ENCODE measurements at regions not wholly inside any gene's neighbourhood (a gene's known extent, or its start where the extent isn't known, plus 50 kb on each side); places are given as distances from the start of the nearest gene placed in this dataset.
"Not testable (repeated sequence)": the region's sequence is repeated elsewhere in the genome, so short reads cannot be mapped to it uniquely, and the experiment has no call there.

GRCh38 chr10:125591886-125592285, 91.1 kb downstream of the TEX36 start:
- Histone ChIP-seq H3K4me3 (ENCODE audit: low read depth, low read length) (no peak overlapping the region), H3K27me3 (ENCODE audit: control insufficient read depth, insufficient read depth, low read length) (no peaks in the 10 kb centered on the region), H3K36me3 (ENCODE audit: control insufficient read depth, insufficient read depth, low read length) (no peaks in the 10 kb centered on the region)
- TF ChIP-seq CTCF (IDR thresholded peaks at IDR 0.05; ENCODE audit: insufficient read depth, low read length, severe bottlenecking), result no peak
- DNase-seq (ENCODE audit: low read depth), result no peak
- FAIRE-seq, result no peak

- DNase-seq (ENCODE audit: low read depth); H3K27me3 ChIP-seq (ENCODE audit: control insufficient read depth, insufficient read depth, low read length); FAIRE-seq; H3K36me3 ChIP-seq (ENCODE audit: control insufficient read depth, insufficient read depth, low read length); H3K4me3 ChIP-seq (ENCODE audit: low read depth, low read length): not testable (repeated sequence)
These were observed 94.2 kb downstream of the TEX36 start for GRCh38 chr10:125588738-125589137.

- H3K4me3 ChIP-seq (ENCODE audit: low read depth, low read length), result no peak overlapping the region
- FAIRE-seq (no peak), DNase-seq (ENCODE audit: low read depth) (peak; percentile 83)
- peaks cover 2% of the 10 kb centered on the region for H3K27me3 ChIP-seq (ENCODE audit: control insufficient read depth, insufficient read depth, low read length)
- H3K36me3 ChIP-seq (ENCODE audit: control insufficient read depth, insufficient read depth, low read length), result no peaks in the 10 kb centered on the region
- no peak for TF ChIP-seq CTCF (IDR thresholded peaks at IDR 0.05; ENCODE audit: insufficient read depth, low read length, severe bottlenecking)
These were observed 98.0 kb downstream of the TEX36 start for GRCh38 chr10:125584954-125585353.

GRCh38 chr10:125578658-125579315, 104.2 kb downstream of the TEX36 start:
- no peak for DNase-seq (ENCODE audit: low read depth)
- TF ChIP-seq CTCF (IDR thresholded peaks at IDR 0.05; ENCODE audit: insufficient read depth, low read length, severe bottlenecking), result no peak
- Histone ChIP-seq H3K36me3 (ENCODE audit: control insufficient read depth, insufficient read depth, low read length) (no peaks in the 10 kb centered on the region), H3K4me3 (ENCODE audit: low read depth, low read length) (no peak overlapping the region), H3K27me3 (ENCODE audit: control insufficient read depth, insufficient read depth, low read length) (peaks cover 2% of the 10 kb centered on the region)
- peak; percentile 58 for FAIRE-seq

- no peak for FAIRE-seq
These were observed 107.1 kb downstream of the TEX36 start for GRCh38 chr10:125575843-125576242.

GRCh38 chr10:125568156-125568555, 114.8 kb downstream of the TEX36 start:
- TF ChIP-seq CTCF (IDR thresholded peaks at IDR 0.05; ENCODE audit: insufficient read depth, low read length, severe bottlenecking), result no peak
- Histone ChIP-seq H3K4me3 (ENCODE audit: low read depth, low read length) (no peak overlapping the region), H3K36me3 (ENCODE audit: control insufficient read depth, insufficient read depth, low read length) (no peaks in the 10 kb centered on the region), H3K27me3 (ENCODE audit: control insufficient read depth, insufficient read depth, low read length) (peaks cover 3% of the 10 kb centered on the region)
- DNase-seq (ENCODE audit: low read depth) (no peak), FAIRE-seq (peak; percentile 62)

More at GRCh38 chr10:125575843-125576242, 107.1 kb downstream of the TEX36 start:
- no peak overlapping the region for H3K4me3 ChIP-seq (ENCODE audit: low read depth, low read length)
- no peaks in the 10 kb centered on the region for H3K36me3 ChIP-seq (ENCODE audit: control insufficient read depth, insufficient read depth, low read length)
- TF ChIP-seq CTCF (IDR thresholded peaks at IDR 0.05; ENCODE audit: insufficient read depth, low read length, severe bottlenecking), result no peak
- peaks cover 2% of the 10 kb centered on the region for H3K27me3 ChIP-seq (ENCODE audit: control insufficient read depth, insufficient read depth, low read length)
- DNase-seq (ENCODE audit: low read depth), result no peak
